Stimulated activated CD8-positive, alpha-beta memory T cell treated with anti-CD3 and anti-CD28 coated beads, Interleukin-12 subunit alpha, Interleukin-12 subunit beta, amount 100 ng/mL, for 24 hours (primary cell): ENCODE measurements at regions not wholly inside any gene's neighbourhood (a gene's known extent, or its start where the extent isn't known, plus 50 kb on each side); places are given as distances from the start of the nearest gene placed in this dataset.
"Not testable (repeated sequence)": the region's sequence is repeated elsewhere in the genome, so short reads cannot be mapped to it uniquely, and the experiment has no call there.

Experiments
- DNase-seq: peaks from one replicate; pipeline ENCODE4 v3.0.0-alpha.2; 2020; ENCODE audit errors: extremely low read depth

DNA sequence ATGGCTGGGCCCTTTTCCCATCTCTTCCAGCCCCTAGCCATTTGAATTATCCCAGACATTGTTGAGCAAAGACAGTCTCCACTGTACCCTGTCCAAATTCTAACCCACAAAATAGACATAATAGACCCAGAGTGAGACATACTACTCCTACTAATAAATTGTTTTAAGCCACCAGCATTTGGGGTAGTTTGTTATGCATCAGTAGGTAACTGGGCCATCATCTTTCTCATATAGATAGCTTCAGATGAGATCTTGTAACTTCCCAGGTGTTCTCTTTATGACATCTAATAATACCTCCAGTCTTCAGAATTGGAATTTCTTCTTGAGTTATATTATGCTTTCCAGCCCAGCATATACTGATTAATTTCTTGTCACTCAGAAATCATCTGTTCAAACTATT, 117.2 kb upstream of the OTUD4 start:
- DNase-seq, result no peak

DNA sequence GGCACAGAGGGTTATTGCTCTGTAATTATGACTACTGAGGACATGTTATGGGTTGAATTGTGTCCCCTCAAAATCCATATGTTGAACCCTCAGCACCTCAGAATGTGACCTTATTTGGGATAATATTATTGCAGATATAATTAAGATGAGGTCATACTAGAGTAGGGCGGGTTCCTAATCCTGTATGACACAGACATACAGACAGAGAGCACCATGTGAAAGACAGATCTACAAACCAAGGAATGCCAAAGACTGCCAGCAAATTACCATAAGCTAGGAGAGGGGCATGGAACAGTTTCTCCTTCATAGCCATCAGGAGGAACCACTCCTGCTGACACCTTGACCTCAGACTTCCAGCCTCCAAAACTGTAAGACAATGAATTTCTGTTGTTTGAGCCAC, 115.2 kb upstream of the OTUD4 start:
- no peak for DNase-seq

DNA sequence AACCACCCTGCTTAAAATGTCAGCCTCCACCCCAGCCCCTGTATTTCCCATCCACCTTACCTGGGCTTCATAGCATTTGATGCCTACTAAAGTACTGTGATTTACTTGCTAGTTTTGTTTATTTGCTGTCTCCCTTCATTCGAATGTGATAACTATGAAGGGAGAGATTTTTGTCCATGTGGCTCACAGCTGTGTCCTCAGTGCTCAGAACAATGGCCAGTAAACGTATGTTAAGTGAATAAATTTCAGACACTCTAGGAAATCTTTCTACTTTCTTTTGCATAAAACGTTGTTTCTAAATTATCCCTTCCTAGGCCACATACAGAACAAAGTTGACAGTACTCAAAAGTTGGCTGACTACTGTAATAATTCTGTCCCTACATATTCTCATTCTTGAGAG, 114.7 kb upstream of the OTUD4 start:
- no peak for DNase-seq

DNA sequence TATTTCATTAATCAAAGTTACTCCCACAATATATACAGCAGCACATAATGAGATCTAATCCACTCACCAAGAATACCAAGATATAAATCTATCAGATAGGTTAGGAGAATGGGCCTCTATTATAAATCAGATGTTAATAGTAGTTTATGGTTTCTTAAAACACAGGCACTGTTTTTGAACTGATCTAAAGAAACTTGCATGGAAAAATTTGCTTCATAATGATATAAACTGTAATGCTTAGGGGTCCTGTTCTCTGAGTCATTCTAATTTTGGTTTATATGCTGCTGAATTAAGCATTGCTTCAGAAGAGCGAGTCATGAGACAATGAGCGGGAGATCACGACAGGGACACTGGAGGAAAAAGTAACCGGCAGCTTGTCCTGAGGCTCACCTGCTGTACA, 113.3 kb upstream of the OTUD4 start:
- DNase-seq, result no peak

DNA sequence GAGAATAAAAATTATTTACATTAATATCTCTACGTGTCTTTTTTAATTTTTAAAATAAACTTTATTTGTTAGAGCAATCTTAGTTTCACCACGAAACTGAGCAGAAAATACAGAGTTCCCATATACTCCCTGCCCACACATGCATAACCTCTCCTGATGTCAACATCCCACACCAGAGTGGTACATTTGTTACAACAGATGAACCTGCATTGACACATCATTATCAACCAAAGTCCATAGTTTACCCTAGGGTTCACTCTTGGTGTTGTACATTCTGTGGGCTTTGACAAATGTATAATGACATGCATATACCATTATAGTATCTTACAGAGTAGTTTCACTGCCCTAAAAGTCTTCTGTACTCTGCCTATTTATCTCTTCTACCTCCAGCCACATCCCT, 110.6 kb upstream of the OTUD4 start:
- no peak for DNase-seq

DNA sequence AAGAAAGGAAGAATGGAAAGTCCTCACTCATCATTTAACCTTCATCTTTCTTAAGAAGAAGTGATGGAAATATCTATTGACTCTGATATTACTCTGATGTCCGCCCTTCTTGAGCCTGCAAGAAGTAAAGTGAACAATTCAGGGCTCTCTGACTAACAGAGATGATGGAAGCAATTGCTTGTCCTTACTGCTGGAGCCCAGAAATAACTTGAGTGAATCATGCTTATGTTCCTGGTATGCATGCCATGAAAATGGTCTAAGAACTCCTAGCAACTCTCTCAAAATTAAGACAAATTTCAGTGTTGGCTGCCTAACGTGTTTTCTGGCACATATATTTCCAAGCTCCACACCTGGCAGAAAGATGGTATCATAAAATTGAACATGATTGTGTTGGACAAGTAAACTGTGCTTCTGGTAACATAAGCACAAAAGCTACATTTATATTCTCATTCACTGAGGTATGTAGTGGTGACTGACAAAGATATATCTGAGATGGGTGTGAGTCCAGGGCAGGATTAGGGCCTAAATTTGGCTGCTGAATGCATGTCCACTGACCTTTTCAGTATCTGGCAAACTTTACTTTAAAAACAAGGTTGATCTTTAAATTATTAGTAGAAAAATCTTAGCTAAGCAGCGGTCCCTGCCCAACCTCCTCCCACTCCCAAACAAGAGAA, 109.2 kb upstream of the OTUD4 start:
- DNase-seq, result no peak

DNA sequence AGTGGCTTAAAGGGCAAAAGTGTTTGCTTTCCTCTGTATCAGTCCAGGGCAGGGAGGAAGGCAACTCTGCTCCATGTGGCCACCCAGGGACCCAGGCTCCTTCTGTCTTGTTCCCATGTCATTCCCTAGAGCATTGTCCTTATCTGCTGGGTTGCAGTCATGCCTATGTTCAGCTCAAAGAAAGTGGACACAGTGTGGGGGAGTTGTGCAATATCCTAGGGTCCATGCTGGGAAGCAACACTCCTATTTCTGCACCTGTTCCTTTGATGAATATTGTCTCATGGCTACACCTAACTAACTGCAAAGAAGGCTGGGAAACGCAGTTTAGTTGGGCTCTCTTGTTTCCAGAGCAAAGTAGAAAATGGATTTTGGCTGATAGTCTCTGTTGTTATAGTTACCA, 107.0 kb upstream of the OTUD4 start:
- no peak for DNase-seq

DNA sequence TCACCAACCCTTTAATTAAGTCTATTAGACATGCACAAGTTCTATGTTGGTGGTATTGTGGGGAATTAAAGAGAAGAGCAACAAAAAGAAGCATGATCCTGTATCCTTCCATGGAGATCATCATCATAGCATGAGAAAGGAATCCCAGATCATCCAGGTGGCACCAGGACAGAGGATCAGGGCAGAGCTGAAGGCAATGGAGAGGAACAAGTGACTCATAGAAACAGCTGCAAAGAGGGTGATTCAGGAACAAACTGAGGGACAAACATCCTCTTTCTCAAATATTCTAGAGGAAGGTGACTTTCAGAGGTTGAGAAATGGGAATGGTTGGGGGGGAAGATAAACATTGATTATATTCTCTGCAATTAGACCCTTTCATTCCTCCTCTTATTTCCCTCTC, 105.5 kb upstream of the OTUD4 start:
- no peak for DNase-seq

DNA sequence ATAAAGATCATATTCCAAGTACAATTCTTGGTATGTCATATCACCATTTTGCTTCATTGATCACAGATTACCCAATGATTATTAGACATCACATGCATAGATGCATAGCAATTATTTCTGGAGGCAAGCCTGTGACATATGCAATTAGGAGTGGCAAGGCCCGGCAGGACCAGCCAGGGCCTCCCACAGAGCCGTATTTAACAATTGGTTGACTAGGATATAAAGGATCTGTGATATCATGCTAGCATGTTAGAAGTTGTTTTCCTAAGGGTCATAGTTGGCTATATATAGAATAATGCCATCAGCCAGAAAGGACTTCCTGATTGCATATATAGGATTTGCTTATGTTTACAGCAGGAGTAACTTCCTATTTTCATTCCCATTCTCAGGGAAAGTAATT, 103.5 kb upstream of the OTUD4 start:
- no peak for DNase-seq

DNA sequence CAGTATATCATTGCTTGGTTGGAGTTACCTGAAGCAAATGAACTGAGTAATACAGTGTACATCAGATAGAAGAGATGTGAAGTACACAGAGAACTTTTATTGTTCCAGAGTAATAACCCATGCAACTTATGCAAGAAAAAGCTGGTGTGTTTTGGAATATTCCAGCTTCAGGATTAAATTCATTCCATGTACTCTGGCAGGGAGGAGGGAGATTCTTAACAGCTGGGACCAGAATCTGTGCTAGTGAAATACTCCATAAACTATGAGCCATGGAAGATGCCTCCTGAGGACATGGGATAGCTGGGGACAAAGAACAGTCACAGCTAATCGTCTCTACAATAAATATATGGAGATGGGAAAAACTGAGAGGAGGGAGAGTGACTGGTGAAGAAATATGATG, 101.6 kb upstream of the OTUD4 start:
- DNase-seq, result no peak

DNA sequence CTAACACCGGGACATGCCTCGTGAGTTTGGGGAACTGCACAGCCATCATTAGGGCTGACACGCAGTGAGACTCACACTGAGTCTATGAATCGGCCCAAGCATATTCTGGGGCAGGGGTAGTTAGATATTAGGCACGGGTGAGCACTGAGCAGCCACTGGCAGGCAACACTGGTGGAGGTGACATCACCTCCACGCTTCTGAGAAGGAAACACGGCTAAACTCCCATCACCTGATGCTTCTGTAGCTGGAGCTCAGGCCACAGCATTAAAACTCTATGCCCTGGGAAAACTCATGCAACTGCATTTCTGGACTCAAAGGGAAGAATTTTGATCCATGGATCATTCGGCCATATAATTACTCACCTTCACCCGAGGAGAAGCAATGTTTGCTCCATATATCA, 100.8 kb upstream of the OTUD4 start:
- DNase-seq, result no peak

DNA sequence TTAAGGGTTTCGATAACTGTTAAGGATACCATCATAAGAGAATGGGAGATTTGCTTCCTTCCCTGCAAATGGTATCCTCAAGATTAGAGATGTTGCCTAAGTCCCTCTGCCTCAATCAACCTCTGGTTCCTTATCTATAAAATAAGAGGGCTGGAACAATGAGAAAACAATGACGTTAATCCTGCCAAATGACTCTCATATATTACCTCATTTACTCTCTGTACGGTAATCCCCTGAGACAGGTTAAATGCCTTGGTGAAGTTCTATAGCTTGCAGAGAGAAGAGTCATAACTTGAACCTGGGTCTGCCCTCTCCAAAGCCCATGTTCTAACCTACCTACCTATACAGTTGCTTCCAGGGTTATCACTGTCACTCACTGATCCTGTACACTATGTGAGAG, 100.2 kb upstream of the OTUD4 start:
- no peak for DNase-seq

DNA sequence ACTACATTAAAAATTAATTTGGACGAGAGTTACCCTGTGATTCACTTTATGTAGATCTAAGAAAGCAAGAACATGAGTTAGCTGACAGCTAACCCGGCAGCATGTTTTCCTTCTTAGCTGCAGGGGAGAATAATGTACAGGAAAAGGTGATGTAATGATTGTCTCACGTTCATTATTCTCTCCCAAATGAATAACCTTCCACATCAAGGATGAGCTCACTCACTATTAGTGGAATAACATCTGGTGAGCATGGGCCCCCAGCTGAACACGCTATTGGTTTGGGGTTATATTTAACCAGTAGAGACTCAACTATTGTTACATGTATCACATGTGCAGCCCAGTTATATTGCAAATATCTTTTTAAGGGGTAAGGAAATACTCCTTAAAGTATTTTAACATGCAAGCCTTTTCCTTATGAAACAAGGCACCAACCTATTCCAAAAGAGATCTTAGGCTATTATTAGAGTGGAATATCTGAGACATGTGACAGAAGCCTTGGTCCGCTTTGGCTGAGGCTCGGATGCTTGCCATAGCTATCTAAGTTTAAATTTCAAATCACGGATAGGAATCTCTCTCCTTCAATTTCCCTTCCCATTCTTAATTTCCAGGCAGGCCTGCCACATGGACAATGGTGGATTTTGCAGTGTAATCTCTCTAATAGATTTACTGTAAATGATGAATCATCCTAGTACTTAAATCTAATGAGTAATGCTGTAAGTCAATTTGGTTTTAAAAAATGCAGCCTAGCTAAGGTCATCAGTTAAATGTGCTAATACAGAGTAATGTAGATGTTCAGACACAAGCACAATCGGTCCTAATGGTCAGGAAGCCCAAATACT, 99.0 kb upstream of the OTUD4 start:
- DNase-seq, result no peak

DNA sequence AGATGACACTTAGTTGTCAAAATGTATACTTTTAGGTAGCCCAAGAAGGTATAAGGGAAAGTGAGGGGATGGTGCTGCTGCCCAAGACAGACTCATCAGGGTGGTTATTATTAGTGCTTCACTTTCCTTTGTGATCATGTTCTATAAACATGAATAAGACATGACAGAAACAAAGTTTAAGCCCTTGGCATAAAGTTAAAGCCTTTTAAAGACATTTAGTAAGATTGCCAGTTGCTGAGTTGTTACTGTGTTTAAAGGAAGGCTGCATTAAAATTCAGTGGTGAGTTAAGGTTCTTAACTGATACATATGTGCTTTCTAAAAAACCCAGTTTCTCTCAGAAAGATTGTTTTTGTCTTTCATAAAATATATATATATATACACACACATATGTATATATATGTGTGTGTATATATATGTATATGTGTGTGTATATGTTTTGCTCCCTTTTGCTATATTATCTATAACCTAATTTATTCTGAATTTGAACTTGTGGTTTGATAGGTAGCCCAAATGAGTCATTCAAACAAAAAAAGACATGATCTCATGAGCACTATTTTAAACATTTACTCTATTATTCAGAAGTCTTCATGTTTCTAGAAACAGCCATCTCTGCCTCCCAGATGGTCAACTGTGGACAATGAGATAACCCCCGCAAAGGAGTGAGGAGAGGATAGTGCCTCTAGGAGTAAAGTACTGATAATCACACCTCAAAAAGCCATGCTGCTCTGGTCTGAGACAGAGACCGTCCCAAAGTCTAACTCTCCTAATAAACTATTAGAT, 98.1 kb upstream of the OTUD4 start:
- DNase-seq, result no peak

DNA sequence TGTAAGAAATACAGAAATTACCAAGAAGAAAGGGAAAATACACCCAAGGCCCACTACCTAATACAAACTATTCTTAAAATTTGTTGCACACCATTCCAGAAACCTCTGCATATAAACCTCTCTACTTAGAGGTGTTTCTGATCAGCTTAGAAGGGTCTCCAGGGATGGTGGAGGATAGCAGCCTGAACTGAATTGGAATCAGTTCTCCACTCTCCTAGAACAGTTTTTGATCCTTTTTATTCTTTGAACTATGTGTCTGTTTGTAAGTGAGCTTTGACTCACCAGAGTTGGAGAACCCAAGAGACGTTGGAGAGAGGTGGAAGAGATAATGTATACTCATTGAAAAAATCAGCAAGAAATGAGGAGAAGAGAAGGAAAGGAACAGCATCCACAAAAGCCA, 96.6 kb upstream of the OTUD4 start:
- no peak for DNase-seq

DNA sequence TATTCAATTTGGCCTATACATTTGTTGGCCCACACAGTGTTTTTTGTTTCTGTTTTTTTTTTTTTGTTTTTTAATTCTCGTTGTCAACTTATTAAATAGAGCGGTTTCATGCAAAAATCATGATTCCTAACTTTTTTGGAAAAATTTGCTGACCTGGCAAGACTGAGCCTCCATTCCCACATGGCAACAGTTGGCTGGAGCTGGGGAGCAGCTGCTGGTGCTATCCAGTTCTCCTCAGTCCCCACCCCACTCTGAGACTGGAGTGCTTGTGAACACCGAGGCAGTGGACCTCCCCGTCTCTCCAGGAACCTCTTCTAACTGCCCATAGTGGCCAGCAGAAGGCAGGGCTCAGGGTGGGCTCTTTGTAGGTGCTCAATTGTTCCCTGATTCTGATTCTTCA, 95.7 kb upstream of the OTUD4 start:
- no peak for DNase-seq

DNA sequence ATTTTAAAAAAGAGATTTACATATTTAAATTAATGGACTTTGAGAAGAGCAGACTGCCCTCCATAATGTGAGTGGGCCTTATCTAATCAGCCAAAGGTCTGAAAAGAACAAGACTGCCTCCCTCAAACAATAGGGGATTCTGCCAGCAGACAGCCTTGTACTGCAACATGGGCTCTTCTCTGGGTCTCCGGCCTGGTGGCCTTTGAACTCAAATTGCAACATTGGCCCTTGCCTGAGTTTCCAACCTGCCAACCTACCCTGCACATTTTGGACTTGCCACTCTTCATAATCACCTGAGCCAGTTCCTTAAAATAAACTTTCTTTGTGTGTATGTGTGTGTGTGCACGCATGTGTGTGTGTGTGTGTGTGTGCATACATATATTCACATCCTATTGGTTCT, 90.8 kb upstream of the OTUD4 start:
- DNase-seq, result no peak

DNA sequence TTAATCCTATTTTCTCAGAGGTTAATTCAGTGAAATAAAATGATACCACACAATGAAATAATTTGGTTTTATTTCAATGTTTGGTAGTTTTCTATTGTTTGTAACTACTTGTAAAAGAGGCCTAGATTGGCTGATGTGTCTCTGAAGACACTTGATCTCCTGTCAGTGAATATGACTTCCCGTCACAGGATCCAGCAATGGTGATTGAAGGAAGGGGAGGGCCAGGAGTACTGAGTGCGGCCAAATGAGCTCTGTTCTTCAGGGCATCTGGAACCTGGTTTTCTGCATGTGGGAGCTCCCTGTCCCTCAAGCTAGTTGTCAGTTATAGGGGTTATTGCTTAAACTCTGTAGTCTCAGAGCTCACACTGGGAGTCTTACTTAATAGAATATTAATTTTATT, 86.5 kb upstream of the OTUD4 start:
- DNase-seq, result no peak

DNA sequence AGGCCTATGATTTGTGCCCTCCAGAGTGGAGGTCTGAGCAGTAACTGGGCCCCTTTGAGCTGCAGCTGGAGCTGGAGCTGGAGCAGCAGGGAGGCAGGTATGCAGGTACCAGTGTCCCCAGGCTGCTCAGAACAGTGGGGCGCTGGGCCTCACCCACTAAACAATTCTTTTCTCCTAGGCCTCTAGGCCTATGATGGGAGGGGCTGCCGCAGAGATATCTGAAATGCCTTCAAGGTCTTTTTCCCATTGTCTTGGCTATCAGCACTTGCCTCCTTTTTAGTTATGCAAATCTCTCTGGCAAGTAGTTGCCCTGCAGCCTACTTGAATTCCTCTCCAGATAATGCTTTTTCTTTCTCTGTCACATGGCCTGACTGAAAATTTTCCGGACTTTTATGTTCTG, 79.7 kb upstream of the OTUD4 start:
- no peak for DNase-seq

DNA sequence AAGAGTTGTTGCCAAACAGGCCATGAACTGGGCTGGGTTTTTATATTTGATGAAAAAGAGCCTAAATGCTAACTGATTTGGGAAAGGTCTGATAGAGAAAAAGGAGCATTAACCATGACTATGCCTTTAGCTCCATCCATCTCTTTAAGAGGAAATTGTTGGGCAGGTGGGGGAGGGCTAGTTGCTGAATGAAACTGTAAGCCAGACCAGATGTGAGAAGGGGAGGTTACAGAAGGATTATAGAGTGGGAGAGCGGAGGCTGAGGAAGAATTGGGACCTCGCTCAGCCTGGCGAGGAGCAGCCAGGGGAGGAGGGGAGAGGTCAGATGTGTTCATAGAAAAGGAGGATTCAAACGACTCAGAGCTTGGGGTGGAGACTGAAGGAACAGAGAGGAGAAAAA, 74.9 kb upstream of the OTUD4 start:
- not testable (repeated sequence) for DNase-seq

DNA sequence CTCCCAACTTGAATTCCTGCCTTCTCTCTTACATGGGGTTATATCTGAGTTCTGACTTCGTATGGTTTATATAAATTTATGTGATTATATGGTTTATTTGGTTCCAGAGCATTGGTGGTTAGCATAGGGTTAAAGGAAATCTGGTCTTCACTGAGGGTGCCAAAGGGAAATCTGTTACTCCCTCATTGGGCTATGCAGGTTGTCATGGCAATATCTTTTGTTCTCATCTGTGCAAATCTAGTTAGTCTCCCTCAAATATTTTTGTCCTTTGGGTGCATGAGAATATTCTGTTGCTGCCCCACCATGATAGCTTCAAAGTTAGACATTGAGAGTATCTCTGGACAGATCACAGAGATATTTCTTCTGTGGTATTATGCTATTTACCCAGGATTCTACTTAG, 71.8 kb upstream of the OTUD4 start:
- DNase-seq, result no peak

DNA sequence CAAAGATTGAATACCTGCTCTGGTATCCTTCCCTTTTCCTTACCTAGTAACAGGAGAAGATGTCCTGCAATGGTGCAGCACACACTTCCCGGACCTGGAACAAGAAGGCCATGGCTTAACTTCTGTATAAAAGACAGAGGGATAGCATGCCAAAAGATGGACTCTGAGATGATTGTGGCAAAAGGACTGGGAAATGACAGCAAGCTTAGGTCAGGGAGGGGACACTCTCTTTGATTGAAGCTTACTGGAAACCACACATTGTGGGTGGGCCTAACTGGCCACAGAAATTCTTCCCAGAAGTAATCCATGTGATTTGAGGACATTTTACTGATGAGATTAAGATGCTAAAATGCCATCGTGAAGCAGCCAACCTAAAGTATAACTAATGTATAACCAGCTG, 71.0 kb upstream of the OTUD4 start:
- no peak for DNase-seq

DNA sequence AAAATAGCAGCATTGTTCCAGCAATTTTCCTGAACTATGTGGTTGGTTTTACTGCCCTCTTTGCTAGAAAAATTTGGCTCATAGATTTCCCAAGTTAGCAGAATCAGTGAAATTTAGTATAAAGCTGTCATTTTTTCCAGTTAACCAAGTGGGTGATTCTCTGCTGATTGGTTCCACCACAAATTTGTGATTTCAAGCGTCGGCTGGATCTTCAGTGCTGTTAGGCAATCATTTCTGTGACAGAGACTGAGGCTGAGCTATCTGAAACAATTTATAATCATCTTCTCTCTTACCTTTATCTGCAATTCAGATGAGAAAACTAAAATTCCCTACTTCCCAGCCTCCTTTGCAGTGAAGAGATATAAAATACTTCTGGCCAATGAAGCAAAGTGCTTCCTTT, 68.6 kb upstream of the OTUD4 start:
- no peak for DNase-seq
